ENCODE measurements at regions not wholly inside any gene's neighbourhood (a gene's known extent, or its start where the extent isn't known, plus 50 kb on each side); places are given as distances from the start of the nearest gene placed in this dataset.

- no peak for TF ChIP-seq KDM5A (IDR thresholded peaks at IDR 0.05; ENCODE audit: low read length)
- no peak for TF ChIP-seq NRF1 (IDR thresholded peaks at IDR 0.05; ENCODE audit: low read depth, low read length)
- no peak for TF ChIP-seq HDAC2 (IDR thresholded peaks at IDR 0.05; ENCODE audit: borderline replicate concordance in 1 of 2, low read depth in 2 of 2, low read length in 2 of 2)
- no peak for TF ChIP-seq TCF12 (IDR thresholded peaks at IDR 0.05; ENCODE audit: low read depth, low read length)
Measured at GRCh38 chr13:54934121-54934520, 1905.5 kb downstream of the OLFM4 start (continued).

All from H1 (cell line).